ENCODE measurements at regions not wholly inside any gene's neighbourhood (a gene's known extent, or its start where the extent isn't known, plus 50 kb on each side); places are given as distances from the start of the nearest gene placed in this dataset.

- TF ChIP-seq CTCF (IDR thresholded peaks at IDR 0.05) (no peak), POLR2AphosphoS5 (IDR thresholded peaks at IDR 0.05) (no peak), POLR2A (IDR thresholded peaks at IDR 0.05) (no peak), EP300 (IDR thresholded peaks at IDR 0.05) (no peak)
These were observed 453.9 kb downstream of the ETS1 start for GRCh38 chr11:128133501-128133900.

Measured in suprapubic skin (tissue), 4 donors.